H1 (cell line): ENCODE measurements at regions not wholly inside any gene's neighbourhood (a gene's known extent, or its start where the extent isn't known, plus 50 kb on each side); places are given as distances from the start of the nearest gene placed in this dataset.

Source experiments
- CTCF ChIA-PET: fragments of 300-600 bp; sonication (Branson Sonifier 250); formaldehyde crosslinking; loops from one replicate; lab custom pipeline; 2021; ENCODE audit not compliant: partially characterized antibody; lab: Charles Lee
- POLR2A ChIA-PET: fragments of 300-600 bp; sonication (Branson Sonifier 250); formaldehyde crosslinking; loops from one replicate; lab custom pipeline; 2021; ENCODE audit warnings: inconsistent platforms; ENCODE audit not compliant: partially characterized antibody; lab: Charles Lee
- DNase-seq, 2 experiments: peaks; one replicate each; pipeline versions ENCODE4 v3.0.0 to v3.0.0-alpha.2; 2010 to 2022; ENCODE audit warnings: low spot score in 2 of 2, low read depth in 1 of 2, mixed read lengths in 1 of 2
- FAIRE-seq: peaks from 2 replicates; lab custom pipeline; 2011; peaks lifted over from hg19 to GRCh38; lab: Jason Lieb, UNC
- H2AFZ ChIP-seq: 2 replicates; pipeline ENCODE4 v1.8.1; 2012; ENCODE audit warnings: low read length, inconsistent platforms
- H2AK5ac ChIP-seq: 2 replicates; pipeline ENCODE4 v1.6.1; 2013; ENCODE audit warnings: low read depth, low read length
- H2BK120ac ChIP-seq: replicated peaks from 2 replicates; pipeline ENCODE3; 2013; ENCODE audit warnings: low read depth, low read length, inconsistent platforms
- H2BK12ac ChIP-seq: 2 replicates; pipeline ENCODE4 v1.6.1; 2013; ENCODE audit warnings: low read depth, low read length
- H2BK15ac ChIP-seq: 2 replicates; pipeline ENCODE4 v1.6.1; 2013; ENCODE audit warnings: low read length
- H2BK20ac ChIP-seq: 2 replicates; pipeline ENCODE4 v1.6.1; 2013; ENCODE audit warnings: low read length
- H2BK5ac ChIP-seq: 2 replicates; pipeline ENCODE4 v1.6.1; 2013; ENCODE audit warnings: low read depth, low read length
- H3K14ac ChIP-seq: 2 replicates; pipeline ENCODE4 v1.6.1; 2013; ENCODE audit warnings: inconsistent platforms; ENCODE audit not compliant: insufficient read length
- H3K18ac ChIP-seq: 2 replicates; pipeline ENCODE4 v1.6.1; 2013; ENCODE audit warnings: low read length; ENCODE audit errors: extremely low read depth
- H3K23ac ChIP-seq: 2 replicates; pipeline ENCODE4 v1.6.1; 2013; ENCODE audit warnings: inconsistent platforms; ENCODE audit not compliant: insufficient read length
- H3K23me2 ChIP-seq: 2 replicates; pipeline ENCODE4 v1.6.1; 2013; ENCODE audit warnings: low read depth, low read length
- H3K27ac ChIP-seq: 2 replicates; pipeline ENCODE4 v1.6.1; 2011; ENCODE audit warnings: low read depth, low read length, inconsistent platforms
- H3K27me3 ChIP-seq, 4 experiments: replicated peaks in 1 of 4; 1 replicate in 1 of 4; 2 replicates in 3 of 4; pipeline versions ENCODE4 v1.6.1 to v1.8.1; 2011 to 2013; ENCODE audit warnings: low read length in 3 of 4, mild to moderate bottlenecking in 3 of 4, inconsistent platforms in 2 of 4, mixed read lengths in 2 of 4, moderate library complexity in 1 of 4; ENCODE audit not compliant: control insufficient read depth in 3 of 4, insufficient read depth in 3 of 4; ENCODE audit errors: extremely low read depth in 1 of 4
- H3K36me3 ChIP-seq, 4 experiments: 2 replicates each; pipeline versions ENCODE4 v1.6.1 to v1.8.1; 2011 to 2013; ENCODE audit warnings: mild to moderate bottlenecking in 4 of 4, low read length in 3 of 4, moderate library complexity in 2 of 4, control low read depth in 1 of 4, inconsistent platforms in 1 of 4; ENCODE audit not compliant: insufficient read depth in 4 of 4, control insufficient read depth in 2 of 4
- H3K4ac ChIP-seq: replicated peaks from 2 replicates; pipeline ENCODE3; 2013; ENCODE audit warnings: low read length, low read depth, mixed read lengths, inconsistent platforms; ENCODE audit not compliant: insufficient read length
- H3K4me1 ChIP-seq, 4 experiments: replicated peaks in 1 of 4; 1 replicate in 1 of 4; 2 replicates in 3 of 4; pipeline versions ENCODE4 v1.6.1 to v1.8.1; 2011 to 2013; ENCODE audit warnings: low read length in 3 of 4, inconsistent platforms in 2 of 4, mixed read lengths in 1 of 4; ENCODE audit not compliant: insufficient read depth in 4 of 4, control insufficient read depth in 3 of 4
- H3K4me2 ChIP-seq, 2 experiments: 2 replicates each; pipeline versions ENCODE4 v1.6.1 to v1.8.1; 2011 to 2013; ENCODE audit warnings: low read depth in 2 of 2, low read length in 2 of 2, control low read depth in 1 of 2, inconsistent platforms in 1 of 2, mild to moderate bottlenecking in 1 of 2; ENCODE audit not compliant: insufficient read depth in 1 of 2
- H3K4me3 ChIP-seq, 4 experiments: fragments of 200-600, 300-600 bp in 1 of 4; sonication (generic), shearing (Covaris generic), sonication (Bioruptor Twin) in 1 of 4; 2 replicates each; pipeline versions ENCODE4 v1.5.1 to v1.8.1; 2011 to 2016; ENCODE audit warnings: low read length in 4 of 4, low read depth in 3 of 4, control low read depth in 2 of 4, inconsistent platforms in 2 of 4, mild to moderate bottlenecking in 2 of 4, mixed read lengths in 1 of 4, moderate library complexity in 1 of 4; ENCODE audit not compliant: insufficient read depth in 2 of 4; ENCODE audit errors: extremely low read depth in 1 of 4
- H3K56ac ChIP-seq: replicated peaks from 2 replicates; pipeline ENCODE3; 2013; ENCODE audit warnings: low read depth, mild to moderate bottlenecking, mixed read lengths, low read length, inconsistent platforms; ENCODE audit not compliant: insufficient read length
- H3K79me1 ChIP-seq: 2 replicates; pipeline ENCODE4 v1.6.1; 2013; ENCODE audit warnings: low read depth, low read length, control low read depth
- H3K79me2 ChIP-seq, 2 experiments: 2 replicates each; pipeline versions ENCODE4 v1.6.1 to v1.8.1; 2012 to 2013; ENCODE audit warnings: low read length in 2 of 2, mild to moderate bottlenecking in 2 of 2, inconsistent platforms in 1 of 2; ENCODE audit not compliant: insufficient read depth in 2 of 2, control insufficient read depth in 1 of 2
- H3K9ac ChIP-seq, 4 experiments: replicated peaks in 1 of 4; 1 replicate in 1 of 4; 2 replicates in 3 of 4; pipeline versions ENCODE4 v1.6.1 to v1.8.1; 2011 to 2013; ENCODE audit warnings: low read depth in 3 of 4, low read length in 3 of 4, control low read depth in 2 of 4, mild to moderate bottlenecking in 2 of 4, moderate library complexity in 2 of 4, inconsistent platforms in 1 of 4; ENCODE audit errors: extremely low read depth in 1 of 4
- H3K9me3 ChIP-seq, 2 experiments: 2 replicates each; pipeline versions ENCODE4 v1.6.1 to v1.8.1; 2012 to 2013; ENCODE audit warnings: mild to moderate bottlenecking in 2 of 2, moderate library complexity in 2 of 2, control low read depth in 1 of 2, inconsistent platforms in 1 of 2, low read depth in 1 of 2, low read length in 1 of 2, mixed read lengths in 1 of 2; ENCODE audit not compliant: insufficient read depth in 2 of 2
- H4K20me1 ChIP-seq, 2 experiments: replicated peaks in 1 of 2; 2 replicates each; pipeline versions ENCODE3 to v1.8.1; 2011 to 2013; ENCODE audit warnings: inconsistent platforms in 2 of 2, low read length in 2 of 2, mild to moderate bottlenecking in 1 of 2; ENCODE audit not compliant: insufficient read depth in 2 of 2, control insufficient read depth in 1 of 2
- H4K5ac ChIP-seq: 2 replicates; pipeline ENCODE4 v1.6.1; 2013; ENCODE audit warnings: low read length, low read depth, mixed read lengths, inconsistent platforms; ENCODE audit not compliant: insufficient read length
- H4K8ac ChIP-seq: 2 replicates; pipeline ENCODE4 v1.8.0; 2013; ENCODE audit warnings: mild to moderate bottlenecking, moderate library complexity, low read length, inconsistent platforms; ENCODE audit not compliant: insufficient read depth; ENCODE audit errors: extremely low read depth
- H4K91ac ChIP-seq: replicated peaks from 2 replicates; pipeline ENCODE3; 2013; ENCODE audit warnings: low read length, mixed read lengths, inconsistent platforms; ENCODE audit not compliant: insufficient read length
- BACH1 ChIP-seq: IDR thresholded peaks from 2 replicates; pipeline ENCODE4 v1.6.1; 2012; ENCODE audit warnings: low read length, improper control_type of control experiment
- GTF2F1 ChIP-seq: IDR thresholded peaks from 2 replicates; pipeline ENCODE4 v1.6.1; 2012; ENCODE audit warnings: low read depth, low read length, improper control_type of control experiment, borderline replicate concordance
- MAFK ChIP-seq: IDR thresholded peaks from 2 replicates; pipeline ENCODE4 v1.6.1; 2012; ENCODE audit warnings: low read depth, mild to moderate bottlenecking, improper control_type of control experiment, low read length
- WGBS, 2 experiments: shearing (Covaris generic) in 1 of 2; methylation state at CpG; one replicate each; pipeline versions ENCODE4 v1.1.6 to v1.1.7; 2013 to 2015; ENCODE audit warnings: low lambda C conversion rate in 2 of 2, mixed read lengths in 2 of 2, inconsistent platforms in 1 of 2, low coverage in 1 of 2, missing lambda C conversion rate in 1 of 2; ENCODE audit not compliant: insufficient replicate concordance in 2 of 2, insufficient coverage in 1 of 2, insufficient read length in 1 of 2; ENCODE audit errors: extremely low coverage in 1 of 2, missing lambda C conversion rate in 1 of 2; 5-methylcytosine and 5-hydroxymethylcytosine counted together

DNA sequence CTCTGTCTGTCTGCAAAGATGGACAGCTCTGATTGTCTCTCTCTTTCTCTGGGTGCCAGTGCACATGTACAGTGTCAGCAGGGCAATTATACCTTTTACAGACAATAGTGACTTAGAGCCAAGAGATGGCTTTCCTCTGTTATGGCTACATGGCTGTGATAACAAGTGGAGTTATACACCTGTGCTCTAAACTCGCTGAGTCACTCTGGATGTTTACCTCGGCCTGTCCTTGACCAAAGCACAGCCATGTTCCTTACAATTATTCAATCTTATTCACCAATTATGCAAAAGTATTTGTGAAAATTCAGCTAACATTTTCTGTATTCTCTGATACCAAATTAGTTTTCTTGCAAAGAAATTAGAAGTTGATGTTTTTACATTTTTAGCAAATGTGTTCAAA, 475.5 kb upstream of the CCDC196 start:
- no peak for FAIRE-seq
- POLR2A ChIA-PET: no interaction called here

More for the DNA sequence above, 475.5 kb upstream of the CCDC196 start:
- H3K23ac ChIP-seq: no peak overlapping the region
- H4K5ac ChIP-seq: peak overlapping the region; percentile 29
- no peak overlapping the region for H3K4ac ChIP-seq
- H3K79me1 ChIP-seq: no peaks in the 10 kb centered on the region
- peaks cover 0 to 13% (median 4%) of the 10 kb centered on the region in 4 experiments; a peak in 5 of 7 replicates for H3K4me1 ChIP-seq
- H4K8ac ChIP-seq: no peak overlapping the region
- 0 out of 2 replicates have a peak overlapping the region, but pooled peaks have one; percentile 58 for H2AFZ ChIP-seq
- H3K79me2 ChIP-seq: no peaks in the 10 kb centered on the region
- H3K9me3 ChIP-seq: peaks cover 0 to 3% of the 10 kb centered on the region in 2 experiments; a peak in 1 of 4 replicates
- peak overlapping the region; percentile 0; the same call in 1 of the 2 replicates for H2BK5ac ChIP-seq
- no peak overlapping the region for H3K4me2 ChIP-seq
- TF ChIP-seq MAFK (peak; percentile 55), GTF2F1 (no peak), BACH1 (peak; percentile 61; the same call in 1 of the 2 replicates)
- H2BK15ac ChIP-seq: no peak overlapping the region
- H2BK120ac ChIP-seq: no peak overlapping the region
- CTCF ChIA-PET: interaction anchor here (1.4 kb wide), 1 partner anchor 50 kb away, joined by 7 read pairs; no protein-coding TSS in a partner anchor
- H3K27ac ChIP-seq: 0 out of 2 replicates have a peak overlapping the region, but pooled peaks have one; percentile 12
- no peaks in the 10 kb centered on the region for H3K36me3 ChIP-seq
- H4K20me1 ChIP-seq: no peaks in the 10 kb centered on the region
- WGBS, 2 experiments: 97% methylated on average over 2 of the region's 2 CpGs; no CpG with 5 or more reads in 1 of the 2 experiments
- DNase-seq: no peak
- no peak overlapping the region for H2BK20ac ChIP-seq
- peaks cover 0 to 1% (median 0%) of the 10 kb centered on the region in 4 experiments; a peak in 1 of 7 replicates for H3K27me3 ChIP-seq
- no peak overlapping the region for H3K56ac ChIP-seq
- no peak overlapping the region for H3K18ac ChIP-seq
- H3K14ac ChIP-seq: no peak overlapping the region
- H3K23me2 ChIP-seq: no peaks in the 10 kb centered on the region
- no peak overlapping the region for H2AK5ac ChIP-seq
- H3K9ac ChIP-seq: no peak overlapping the region
- no peak overlapping the region for H4K91ac ChIP-seq
- H2BK12ac ChIP-seq: no peak overlapping the region
- no peak overlapping the region for H3K4me3 ChIP-seq
